Endothelial cell of umbilical vein (primary cell): ENCODE measurements at regions not wholly inside any gene's neighbourhood (a gene's known extent, or its start where the extent isn't known, plus 50 kb on each side); places are given as distances from the start of the nearest gene placed in this dataset.

ENCODE experiments used
- BruUV-seq: library from RNA; stranded (reverse); fragments of 400-500 nt; replicated peaks from 2 replicates; lab custom pipeline; 2021; lab: Mats Ljungman, UMichigan
- CTCF ChIA-PET: fragments of 300-600, 350-600 bp; sonication (Branson Sonifier 250); formaldehyde crosslinking; loops from one replicate; lab custom pipeline; 2021; ENCODE audit warnings: antibody characterized with exemption, inconsistent platforms; lab: Charles Lee
- POLR2A ChIA-PET: fragments of 300-600, 350-600 bp; sonication (Branson Sonifier 250); formaldehyde crosslinking; loops from one replicate; lab custom pipeline; 2021; ENCODE audit warnings: antibody characterized with exemption, inconsistent platforms; lab: Charles Lee
- DNase-seq: peaks from one replicate; pipeline ENCODE4 v3.0.0-alpha.2; 2011; ENCODE audit warnings: low read depth, low spot score
- FAIRE-seq: peaks from 2 replicates; lab custom pipeline; 2011; peaks lifted over from hg19 to GRCh38; lab: Jason Lieb, UNC
- H2AFZ ChIP-seq: 2 replicates; pipeline ENCODE4 v1.6.0; 2012; ENCODE audit warnings: low read depth, low read length, control low read depth, inconsistent platforms
- H3K27ac ChIP-seq: 2 replicates; pipeline ENCODE4 v1.5.1; 2011; ENCODE audit warnings: low read depth, mild to moderate bottlenecking, control low read depth, low read length, moderate library complexity; ENCODE audit not compliant: insufficient read depth
- H3K27me3 ChIP-seq, 2 experiments: 2 replicates each; pipeline versions ENCODE4 v1.6.0 to v1.6.1; 2011; ENCODE audit warnings: low read length in 2 of 2, mixed read lengths in 1 of 2; ENCODE audit not compliant: control insufficient read depth in 2 of 2, insufficient read depth in 2 of 2
- H3K36me3 ChIP-seq, 2 experiments: 2 replicates in 1 of 2; 3 replicates in 1 of 2; pipeline ENCODE4 v1.5.1; 2011; ENCODE audit warnings: low read length in 2 of 2, mild to moderate bottlenecking in 1 of 2, moderate library complexity in 1 of 2; ENCODE audit not compliant: control insufficient read depth in 2 of 2, insufficient read depth in 2 of 2; ENCODE audit errors: extremely low read depth in 1 of 2
- H3K4me1 ChIP-seq: 3 replicates; pipeline ENCODE4 v1.5.1; 2011; ENCODE audit warnings: mild to moderate bottlenecking, low read length; ENCODE audit not compliant: control insufficient read depth, insufficient read depth; ENCODE audit errors: extremely low read depth
- H3K4me2 ChIP-seq: 2 replicates; pipeline ENCODE4 v1.6.1; 2011; ENCODE audit warnings: low read length, control low read depth, mixed read lengths; ENCODE audit not compliant: insufficient read depth
- H3K4me3 ChIP-seq, 3 experiments: fragments of 200-600 bp in 1 of 3; sonication (generic), shearing (Covaris generic) in 1 of 3; replicated peaks in 1 of 3; 2 replicates each; pipeline ENCODE4 v1.5.1; 2011 to 2016; ENCODE audit warnings: control low read depth in 3 of 3, low read length in 3 of 3, mild to moderate bottlenecking in 2 of 3, inconsistent platforms in 1 of 3, low read depth in 1 of 3, moderate library complexity in 1 of 3; ENCODE audit not compliant: insufficient read depth in 1 of 3
- H3K79me2 ChIP-seq: 2 replicates; pipeline ENCODE4 v1.6.0; 2012; ENCODE audit warnings: low read length, inconsistent platforms; ENCODE audit not compliant: control insufficient read depth, insufficient read depth
- H3K9ac ChIP-seq: replicated peaks from 2 replicates; pipeline ENCODE3; 2011; ENCODE audit warnings: low read length, control low read depth; ENCODE audit not compliant: insufficient read depth; ENCODE audit errors: extremely low read depth
- H3K9me1 ChIP-seq: replicated peaks from 3 replicates; pipeline ENCODE4 v1.6.0; 2011; ENCODE audit warnings: mild to moderate bottlenecking, low read length; ENCODE audit not compliant: control insufficient read depth, insufficient read depth; ENCODE audit errors: extremely low read depth
- H3K9me3 ChIP-seq: replicated peaks from 2 replicates; pipeline ENCODE4 v1.5.1; 2012; ENCODE audit warnings: low read length, inconsistent platforms; ENCODE audit not compliant: control insufficient read depth, insufficient read depth
- H4K20me1 ChIP-seq: replicated peaks from 2 replicates; pipeline ENCODE3; 2011; ENCODE audit warnings: mild to moderate bottlenecking, low read length; ENCODE audit not compliant: control insufficient read depth, insufficient read depth; ENCODE audit errors: extremely low read depth
- EZH2 ChIP-seq: IDR thresholded peaks from 2 replicates; pipeline ENCODE4 v1.6.1; 2012; ENCODE audit warnings: borderline replicate concordance, low read depth, mild to moderate bottlenecking, moderate library complexity, low read length, inconsistent platforms; ENCODE audit not compliant: severe bottlenecking
- FOS ChIP-seq: IDR thresholded peaks from 2 replicates; pipeline ENCODE4 v1.6.1; 2011; ENCODE audit warnings: mild to moderate bottlenecking, low read length, moderate library complexity, borderline replicate concordance; ENCODE audit not compliant: insufficient read depth
- GATA2 ChIP-seq: IDR thresholded peaks from 2 replicates; pipeline ENCODE4 v1.7.0; 2011; ENCODE audit warnings: low read depth, mild to moderate bottlenecking, moderate library complexity, mixed read lengths, low read length; ENCODE audit not compliant: insufficient read length, insufficient read depth
- JUN ChIP-seq: IDR thresholded peaks from 2 replicates; pipeline ENCODE4 v1.6.1; 2011; ENCODE audit warnings: borderline replicate concordance, low read depth; ENCODE audit not compliant: insufficient read length, insufficient read depth
- MAX ChIP-seq: IDR thresholded peaks from 2 replicates; pipeline ENCODE4 v1.6.1; 2011; ENCODE audit not compliant: insufficient read depth, insufficient read length
- MYC ChIP-seq: IDR thresholded peaks from one replicate; pipeline ENCODE4 v1.6.1; 2011; ENCODE audit warnings: mild to moderate bottlenecking, low read depth, low read length
- POLR2A ChIP-seq: IDR thresholded peaks from 2 replicates; pipeline ENCODE4 v1.6.1; 2012; ENCODE audit warnings: low read depth, mild to moderate bottlenecking, control low read depth, low read length
- POLR2AphosphoS5 ChIP-seq: IDR thresholded peaks from 2 replicates; pipeline ENCODE4 v1.6.1; 2012; ENCODE audit warnings: low read depth, mild to moderate bottlenecking, control low read depth, low read length, moderate library complexity; ENCODE audit not compliant: insufficient read depth
- dilution Hi-C: fragments of 300-500 bp; cut with MboI; formaldehyde crosslinking; loops from one replicate; pipeline ENCODE4 v1.15.0; 2019; ENCODE audit warnings: low sequenced_read_pairs; ENCODE audit not compliant: extremely low pct_ligation_motif_present
- intact Hi-C: fragments of 100-400 bp; cut with micrococcal nuclease; formaldehyde crosslinking; loops from one replicate; pipeline ENCODE4 v1.10.0; 2022
- TF ChIP-seq, protein P1 (sequence below), 2 donors: IDR thresholded peaks; 1 replicate in 1 of 2; 2 replicates in 1 of 2; pipeline ENCODE4 v1.5.1; 2011; ENCODE audit warnings: low read length in 2 of 2, mild to moderate bottlenecking in 2 of 2, moderate library complexity in 2 of 2, control low read depth in 1 of 2, inconsistent platforms in 1 of 2, low read depth in 1 of 2; ENCODE audit not compliant: insufficient read depth in 1 of 2; ENCODE audit errors: extremely low read depth in 1 of 2

GRCh38 chr6:101286146-101286545, 107.4 kb upstream of the GRIK2 start:
- Histone ChIP-seq H3K9ac (no peak overlapping the region), H2AFZ (no peak overlapping the region), H3K27ac (no peak overlapping the region), H3K79me2 (no peaks in the 10 kb centered on the region), H3K9me1 (no peaks in the 10 kb centered on the region), H3K4me3 (no peak overlapping the region), H3K27me3 (no peaks in the 10 kb centered on the region), H3K9me3 (peaks cover 4% of the 10 kb centered on the region), H3K36me3 (no peaks in the 10 kb centered on the region), H3K4me2 (no peak overlapping the region), H3K4me1 (no peaks in the 10 kb centered on the region), H4K20me1 (no peaks in the 10 kb centered on the region)
- intact Hi-C loops (no loop called here), dilution Hi-C loops (no loop called here)
- CTCF ChIA-PET, result no interaction called here
- POLR2A ChIA-PET, result no interaction called here
- no peak for DNase-seq
- no peak for TF ChIP-seq EZH2
- TF ChIP-seq, protein P1, sequence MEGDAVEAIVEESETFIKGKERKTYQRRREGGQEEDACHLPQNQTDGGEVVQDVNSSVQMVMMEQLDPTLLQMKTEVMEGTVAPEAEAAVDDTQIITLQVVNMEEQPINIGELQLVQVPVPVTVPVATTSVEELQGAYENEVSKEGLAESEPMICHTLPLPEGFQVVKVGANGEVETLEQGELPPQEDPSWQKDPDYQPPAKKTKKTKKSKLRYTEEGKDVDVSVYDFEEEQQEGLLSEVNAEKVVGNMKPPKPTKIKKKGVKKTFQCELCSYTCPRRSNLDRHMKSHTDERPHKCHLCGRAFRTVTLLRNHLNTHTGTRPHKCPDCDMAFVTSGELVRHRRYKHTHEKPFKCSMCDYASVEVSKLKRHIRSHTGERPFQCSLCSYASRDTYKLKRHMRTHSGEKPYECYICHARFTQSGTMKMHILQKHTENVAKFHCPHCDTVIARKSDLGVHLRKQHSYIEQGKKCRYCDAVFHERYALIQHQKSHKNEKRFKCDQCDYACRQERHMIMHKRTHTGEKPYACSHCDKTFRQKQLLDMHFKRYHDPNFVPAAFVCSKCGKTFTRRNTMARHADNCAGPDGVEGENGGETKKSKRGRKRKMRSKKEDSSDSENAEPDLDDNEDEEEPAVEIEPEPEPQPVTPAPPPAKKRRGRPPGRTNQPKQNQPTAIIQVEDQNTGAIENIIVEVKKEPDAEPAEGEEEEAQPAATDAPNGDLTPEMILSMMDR (IDR thresholded peaks at IDR 0.05; ENCODE audit: extremely low read depth in 1 of 2, insufficient read depth in 1 of 2, low read depth in 1 of 2, low read length in 2 of 2), result no peak
- TF ChIP-seq MAX, result no peak
- TF ChIP-seq POLR2AphosphoS5, result no peak
- no peak for TF ChIP-seq MYC
- no peak for TF ChIP-seq POLR2A
- no peak for TF ChIP-seq GATA2
- no peak for TF ChIP-seq JUN
- TF ChIP-seq FOS, result no peak
- FAIRE-seq, result no peak
- no TSS peak for BruUV-seq
